NCI-H1092 (cell line): ENCODE measurements at regions not wholly inside any gene's neighbourhood (a gene's known extent, or its start where the extent isn't known, plus 50 kb on each side); places are given as distances from the start of the nearest gene placed in this dataset.

ENCODE experiments used
- DNase-seq: peaks from one replicate; lab custom pipeline; 2025; lab: John Stamatoyannopoulos, UW

GRCh38 chr10:120960725-120961124 lies 109.6 kb downstream of the WDR11 start:
- DNase-seq = no peak

- DNase-seq = no peak
Measured at GRCh38 chr10:120961795-120962755, 110.9 kb downstream of the WDR11 start.

GRCh38 chr10:120962756-120963593 lies 111.8 kb downstream of the WDR11 start:
- no peak for DNase-seq

GRCh38 chr10:120963594-120964220 lies 112.5 kb downstream of the WDR11 start:
- DNase-seq = no peak

- no peak for DNase-seq
Measured at GRCh38 chr10:120966657-120967045, 115.5 kb downstream of the WDR11 start.

- DNase-seq = no peak
Measured at GRCh38 chr10:120969219-120969645, 118.1 kb downstream of the WDR11 start.

GRCh38 chr10:120970595-120971529 lies 119.7 kb downstream of the WDR11 start:
- DNase-seq = no peak

- DNase-seq = no peak
Measured at GRCh38 chr10:120971671-120972070, 120.5 kb downstream of the WDR11 start.

- DNase-seq = no peak
Measured at GRCh38 chr10:120972259-120972658, 121.1 kb downstream of the WDR11 start.

- no peak for DNase-seq
Measured at GRCh38 chr10:120975072-120975867, 124.1 kb downstream of the WDR11 start.

GRCh38 chr10:120975868-120976225 lies 124.7 kb downstream of the WDR11 start:
- DNase-seq = no peak

GRCh38 chr10:120977897-120978296 lies 126.7 kb downstream of the WDR11 start:
- DNase-seq = no peak

GRCh38 chr10:120978589-120979252 lies 127.6 kb downstream of the WDR11 start:
- DNase-seq = no peak

GRCh38 chr10:120979435-120980278 lies 128.5 kb downstream of the WDR11 start:
- DNase-seq = no peak

GRCh38 chr10:120980279-120981255 lies 129.4 kb downstream of the WDR11 start:
- no peak for DNase-seq

GRCh38 chr10:120981601-120982391 lies 130.6 kb downstream of the WDR11 start:
- no peak for DNase-seq

GRCh38 chr10:120982507-120982906 lies 131.3 kb downstream of the WDR11 start:
- DNase-seq = no peak
